GM23248 (cell line): ENCODE measurements at regions not wholly inside any gene's neighbourhood (a gene's known extent, or its start where the extent isn't known, plus 50 kb on each side); places are given as distances from the start of the nearest gene placed in this dataset.

Experiments used
- EZH2 ChIP-seq: fragments of 200-600 bp; sonication (generic); IDR thresholded peaks from 2 replicates; pipeline ENCODE4 v1.6.1; 2018; ENCODE audit warnings: antibody characterized with exemption, mild to moderate bottlenecking; ENCODE audit not compliant: insufficient read depth, poor library complexity, severe bottlenecking
- EZH2phosphoT487 ChIP-seq: fragments of 200-600 bp; sonication (generic); IDR thresholded peaks from 2 replicates; pipeline ENCODE4 v1.6.1; 2018; ENCODE audit warnings: antibody characterized with exemption, moderate library complexity, mild to moderate bottlenecking, low read depth; ENCODE audit not compliant: insufficient read depth

DNA sequence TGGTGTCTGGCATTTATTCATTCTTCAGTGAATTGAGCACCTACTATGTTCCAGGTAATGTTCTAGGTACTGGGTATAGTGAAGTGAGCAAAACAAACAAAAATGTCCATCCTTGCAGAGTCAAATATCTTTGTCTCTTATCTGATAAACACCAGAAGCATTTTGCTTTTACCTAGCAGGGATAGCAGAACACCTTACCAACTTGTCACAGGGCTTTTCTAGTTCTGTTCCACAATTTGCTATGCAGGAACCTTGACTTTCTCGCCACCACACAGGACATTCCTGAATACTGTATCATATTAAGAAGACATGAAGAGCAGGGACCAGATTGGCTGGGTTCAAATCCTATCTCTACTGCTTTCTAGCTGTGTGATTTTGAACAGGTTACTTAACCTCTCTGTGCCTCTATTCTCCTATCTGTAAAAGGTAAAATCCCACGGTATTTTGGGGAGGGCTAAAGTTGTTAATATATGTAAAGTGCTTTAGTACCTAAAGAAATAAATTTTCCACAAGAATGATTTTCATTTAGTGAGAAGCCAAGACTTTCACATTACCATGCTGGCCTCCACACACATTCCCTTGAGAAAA, 214.5 kb upstream of the S100G start:
- TF ChIP-seq EZH2: no peak
- no peak for TF ChIP-seq EZH2phosphoT487
